GM18499 (cell line): ENCODE measurements at regions not wholly inside any gene's neighbourhood (a gene's known extent, or its start where the extent isn't known, plus 50 kb on each side); places are given as distances from the start of the nearest gene placed in this dataset.

ENCODE experiments used
- ATAC-seq: cut with Tn5 transposase; IDR thresholded peaks from one replicate; pipeline ENCODE4 v1.9.1; 2021; ENCODE audit warnings: moderate number of reproducible peaks; ENCODE audit not compliant: insufficient read depth, unreplicated experiment

- no peak for ATAC-seq
Observed at GRCh38 chr18:11284349-11284748, 135.0 kb upstream of the PIEZO2 start.

GRCh38 chr18:11283479-11284161, 134.3 kb upstream of the PIEZO2 start:
- no peak for ATAC-seq

GRCh38 chr18:11279461-11279860, 130.1 kb upstream of the PIEZO2 start:
- ATAC-seq: no peak

GRCh38 chr18:11276678-11277077, 127.3 kb upstream of the PIEZO2 start:
- no peak for ATAC-seq

GRCh38 chr18:11274144-11274794, 124.9 kb upstream of the PIEZO2 start:
- no peak for ATAC-seq

- no peak for ATAC-seq
Observed at GRCh38 chr18:11272516-11272915, 123.1 kb upstream of the PIEZO2 start.

- no peak for ATAC-seq
Observed at GRCh38 chr18:11271954-11272353, 122.6 kb upstream of the PIEZO2 start.

GRCh38 chr18:11269257-11269656, 119.9 kb upstream of the PIEZO2 start:
- no peak for ATAC-seq

- no peak for ATAC-seq
Observed at GRCh38 chr18:11268741-11269233, 119.4 kb upstream of the PIEZO2 start.

GRCh38 chr18:11268153-11268552, 118.8 kb upstream of the PIEZO2 start:
- no peak for ATAC-seq

GRCh38 chr18:11266781-11267480, 117.6 kb upstream of the PIEZO2 start:
- no peak for ATAC-seq

- ATAC-seq: no peak
Observed at GRCh38 chr18:11261486-11261885, 112.1 kb upstream of the PIEZO2 start.

GRCh38 chr18:11260961-11261461, 111.6 kb upstream of the PIEZO2 start:
- ATAC-seq: no peak

GRCh38 chr18:11259469-11260150, 110.2 kb upstream of the PIEZO2 start:
- no peak for ATAC-seq

- no peak for ATAC-seq
Observed at GRCh38 chr18:11258039-11258610, 108.8 kb upstream of the PIEZO2 start.

GRCh38 chr18:11256251-11256650, 106.9 kb upstream of the PIEZO2 start:
- no peak for ATAC-seq

- no peak for ATAC-seq
Observed at GRCh38 chr18:11251891-11252270, 102.5 kb upstream of the PIEZO2 start.

GRCh38 chr18:11251229-11251890, 102.0 kb upstream of the PIEZO2 start:
- no peak for ATAC-seq

- ATAC-seq: no peak
Observed at GRCh38 chr18:11249391-11249790, 100.0 kb upstream of the PIEZO2 start.
